H1 (cell line): ENCODE measurements at regions not wholly inside any gene's neighbourhood (a gene's known extent, or its start where the extent isn't known, plus 50 kb on each side); places are given as distances from the start of the nearest gene placed in this dataset.

Experiments used
- CTCF ChIA-PET: fragments of 300-600 bp; sonication (Branson Sonifier 250); formaldehyde crosslinking; loops from one replicate; lab custom pipeline; 2021; ENCODE audit not compliant: partially characterized antibody; lab: Charles Lee
- POLR2A ChIA-PET: fragments of 300-600 bp; sonication (Branson Sonifier 250); formaldehyde crosslinking; loops from one replicate; lab custom pipeline; 2021; ENCODE audit warnings: inconsistent platforms; ENCODE audit not compliant: partially characterized antibody; lab: Charles Lee
- DNase-seq, 2 experiments: peaks; one replicate each; pipeline versions ENCODE4 v3.0.0 to v3.0.0-alpha.2; 2010 to 2022; ENCODE audit warnings: low spot score in 2 of 2, low read depth in 1 of 2, mixed read lengths in 1 of 2
- FAIRE-seq: peaks from 2 replicates; lab custom pipeline; 2011; peaks lifted over from hg19 to GRCh38; lab: Jason Lieb, UNC
- H2AFZ ChIP-seq: 2 replicates; pipeline ENCODE4 v1.8.1; 2012; ENCODE audit warnings: low read length, inconsistent platforms
- H2AK5ac ChIP-seq: 2 replicates; pipeline ENCODE4 v1.6.1; 2013; ENCODE audit warnings: low read depth, low read length
- H2BK120ac ChIP-seq: replicated peaks from 2 replicates; pipeline ENCODE3; 2013; ENCODE audit warnings: low read depth, low read length, inconsistent platforms
- H2BK12ac ChIP-seq: 2 replicates; pipeline ENCODE4 v1.6.1; 2013; ENCODE audit warnings: low read depth, low read length
- H2BK15ac ChIP-seq: 2 replicates; pipeline ENCODE4 v1.6.1; 2013; ENCODE audit warnings: low read length
- H2BK20ac ChIP-seq: 2 replicates; pipeline ENCODE4 v1.6.1; 2013; ENCODE audit warnings: low read length
- H2BK5ac ChIP-seq: 2 replicates; pipeline ENCODE4 v1.6.1; 2013; ENCODE audit warnings: low read depth, low read length
- H3K14ac ChIP-seq: 2 replicates; pipeline ENCODE4 v1.6.1; 2013; ENCODE audit warnings: inconsistent platforms; ENCODE audit not compliant: insufficient read length
- H3K18ac ChIP-seq: 2 replicates; pipeline ENCODE4 v1.6.1; 2013; ENCODE audit warnings: low read length; ENCODE audit errors: extremely low read depth
- H3K23ac ChIP-seq: 2 replicates; pipeline ENCODE4 v1.6.1; 2013; ENCODE audit warnings: inconsistent platforms; ENCODE audit not compliant: insufficient read length
- H3K23me2 ChIP-seq: 2 replicates; pipeline ENCODE4 v1.6.1; 2013; ENCODE audit warnings: low read depth, low read length
- H3K27ac ChIP-seq: 2 replicates; pipeline ENCODE4 v1.6.1; 2011; ENCODE audit warnings: low read depth, low read length, inconsistent platforms
- H3K27me3 ChIP-seq, 4 experiments: replicated peaks in 1 of 4; 1 replicate in 1 of 4; 2 replicates in 3 of 4; pipeline versions ENCODE4 v1.6.1 to v1.8.1; 2011 to 2013; ENCODE audit warnings: low read length in 3 of 4, mild to moderate bottlenecking in 3 of 4, inconsistent platforms in 2 of 4, mixed read lengths in 2 of 4, moderate library complexity in 1 of 4; ENCODE audit not compliant: control insufficient read depth in 3 of 4, insufficient read depth in 3 of 4; ENCODE audit errors: extremely low read depth in 1 of 4
- H3K36me3 ChIP-seq, 4 experiments: 2 replicates each; pipeline versions ENCODE4 v1.6.1 to v1.8.1; 2011 to 2013; ENCODE audit warnings: mild to moderate bottlenecking in 4 of 4, low read length in 3 of 4, moderate library complexity in 2 of 4, control low read depth in 1 of 4, inconsistent platforms in 1 of 4; ENCODE audit not compliant: insufficient read depth in 4 of 4, control insufficient read depth in 2 of 4
- H3K4ac ChIP-seq: replicated peaks from 2 replicates; pipeline ENCODE3; 2013; ENCODE audit warnings: low read length, low read depth, mixed read lengths, inconsistent platforms; ENCODE audit not compliant: insufficient read length
- H3K4me1 ChIP-seq, 4 experiments: replicated peaks in 1 of 4; 1 replicate in 1 of 4; 2 replicates in 3 of 4; pipeline versions ENCODE4 v1.6.1 to v1.8.1; 2011 to 2013; ENCODE audit warnings: low read length in 3 of 4, inconsistent platforms in 2 of 4, mixed read lengths in 1 of 4; ENCODE audit not compliant: insufficient read depth in 4 of 4, control insufficient read depth in 3 of 4
- H3K4me2 ChIP-seq, 2 experiments: 2 replicates each; pipeline versions ENCODE4 v1.6.1 to v1.8.1; 2011 to 2013; ENCODE audit warnings: low read depth in 2 of 2, low read length in 2 of 2, control low read depth in 1 of 2, inconsistent platforms in 1 of 2, mild to moderate bottlenecking in 1 of 2; ENCODE audit not compliant: insufficient read depth in 1 of 2
- H3K4me3 ChIP-seq, 4 experiments: fragments of 200-600, 300-600 bp in 1 of 4; sonication (generic), shearing (Covaris generic), sonication (Bioruptor Twin) in 1 of 4; 2 replicates each; pipeline versions ENCODE4 v1.5.1 to v1.8.1; 2011 to 2016; ENCODE audit warnings: low read length in 4 of 4, low read depth in 3 of 4, control low read depth in 2 of 4, inconsistent platforms in 2 of 4, mild to moderate bottlenecking in 2 of 4, mixed read lengths in 1 of 4, moderate library complexity in 1 of 4; ENCODE audit not compliant: insufficient read depth in 2 of 4; ENCODE audit errors: extremely low read depth in 1 of 4
- H3K56ac ChIP-seq: replicated peaks from 2 replicates; pipeline ENCODE3; 2013; ENCODE audit warnings: low read depth, mild to moderate bottlenecking, mixed read lengths, low read length, inconsistent platforms; ENCODE audit not compliant: insufficient read length
- H3K79me1 ChIP-seq: 2 replicates; pipeline ENCODE4 v1.6.1; 2013; ENCODE audit warnings: low read depth, low read length, control low read depth
- H3K79me2 ChIP-seq, 2 experiments: 2 replicates each; pipeline versions ENCODE4 v1.6.1 to v1.8.1; 2012 to 2013; ENCODE audit warnings: low read length in 2 of 2, mild to moderate bottlenecking in 2 of 2, inconsistent platforms in 1 of 2; ENCODE audit not compliant: insufficient read depth in 2 of 2, control insufficient read depth in 1 of 2
- H3K9ac ChIP-seq, 4 experiments: replicated peaks in 1 of 4; 1 replicate in 1 of 4; 2 replicates in 3 of 4; pipeline versions ENCODE4 v1.6.1 to v1.8.1; 2011 to 2013; ENCODE audit warnings: low read depth in 3 of 4, low read length in 3 of 4, control low read depth in 2 of 4, mild to moderate bottlenecking in 2 of 4, moderate library complexity in 2 of 4, inconsistent platforms in 1 of 4; ENCODE audit errors: extremely low read depth in 1 of 4
- H3K9me3 ChIP-seq, 2 experiments: 2 replicates each; pipeline versions ENCODE4 v1.6.1 to v1.8.1; 2012 to 2013; ENCODE audit warnings: mild to moderate bottlenecking in 2 of 2, moderate library complexity in 2 of 2, control low read depth in 1 of 2, inconsistent platforms in 1 of 2, low read depth in 1 of 2, low read length in 1 of 2, mixed read lengths in 1 of 2; ENCODE audit not compliant: insufficient read depth in 2 of 2
- H4K20me1 ChIP-seq, 2 experiments: replicated peaks in 1 of 2; 2 replicates each; pipeline versions ENCODE3 to v1.8.1; 2011 to 2013; ENCODE audit warnings: inconsistent platforms in 2 of 2, low read length in 2 of 2, mild to moderate bottlenecking in 1 of 2; ENCODE audit not compliant: insufficient read depth in 2 of 2, control insufficient read depth in 1 of 2
- H4K5ac ChIP-seq: 2 replicates; pipeline ENCODE4 v1.6.1; 2013; ENCODE audit warnings: low read length, low read depth, mixed read lengths, inconsistent platforms; ENCODE audit not compliant: insufficient read length
- H4K8ac ChIP-seq: 2 replicates; pipeline ENCODE4 v1.8.0; 2013; ENCODE audit warnings: mild to moderate bottlenecking, moderate library complexity, low read length, inconsistent platforms; ENCODE audit not compliant: insufficient read depth; ENCODE audit errors: extremely low read depth
- H4K91ac ChIP-seq: replicated peaks from 2 replicates; pipeline ENCODE3; 2013; ENCODE audit warnings: low read length, mixed read lengths, inconsistent platforms; ENCODE audit not compliant: insufficient read length
- CBX8 ChIP-seq: fragments of 300-800, 300-1000 bp; sonication (generic); IDR thresholded peaks from 2 replicates; pipeline ENCODE4 v1.7.1; 2016; ENCODE audit warnings: low read depth, low read length, borderline replicate concordance
- KDM4A ChIP-seq: IDR thresholded peaks from one replicate; pipeline ENCODE4 v1.7.1; 2012; ENCODE audit warnings: low read depth, mild to moderate bottlenecking, moderate library complexity, low read length, inconsistent platforms; ENCODE audit not compliant: severe bottlenecking
- SIN3A ChIP-seq, 2 experiments: IDR thresholded peaks in 1 of 2; conservative IDR thresholded peaks in 1 of 2; 2 replicates each; pipeline ENCODE4 v1.6.1; 2011 to 2012; ENCODE audit warnings: low read length in 2 of 2, improper control_type of control experiment in 1 of 2, low read depth in 1 of 2, mild to moderate bottlenecking in 1 of 2
- WGBS, 2 experiments: shearing (Covaris generic) in 1 of 2; methylation state at CpG; one replicate each; pipeline versions ENCODE4 v1.1.6 to v1.1.7; 2013 to 2015; ENCODE audit warnings: low lambda C conversion rate in 2 of 2, mixed read lengths in 2 of 2, inconsistent platforms in 1 of 2, low coverage in 1 of 2, missing lambda C conversion rate in 1 of 2; ENCODE audit not compliant: insufficient replicate concordance in 2 of 2, insufficient coverage in 1 of 2, insufficient read length in 1 of 2; ENCODE audit errors: extremely low coverage in 1 of 2, missing lambda C conversion rate in 1 of 2; 5-methylcytosine and 5-hydroxymethylcytosine counted together

- CTCF ChIA-PET: interaction anchor here (0.5 to 1.8 kb wide), 6 partner anchors 12 to 454 kb away, joined by 3 to 4 read pairs (median 3); no protein-coding TSS in a partner anchor
- H3K79me1 ChIP-seq: no peaks in the 10 kb centered on the region
- H3K27me3 ChIP-seq: no peaks in the 10 kb centered on the region
- TF ChIP-seq CBX8 (no peak), SIN3A (conservative IDR thresholded peaks at IDR 0.05 in 1 of 2, IDR thresholded peaks at IDR 0.05 in 1 of 2; ENCODE audit: low read depth in 1 of 2, low read length in 2 of 2) (no peak), KDM4A (no peak)
- TF ChIP-seq, all 59 proteins: peak for 0
- Histone ChIP-seq H3K9ac (no peak overlapping the region), H3K27ac (no peak overlapping the region), H3K4ac (no peak overlapping the region), H2BK12ac (no peak overlapping the region), H3K79me2 (no peaks in the 10 kb centered on the region), H2BK120ac (no peak overlapping the region), H3K4me1 (no peaks in the 10 kb centered on the region), H4K20me1 (no peaks in the 10 kb centered on the region), H3K56ac (no peak overlapping the region), H2BK20ac (no peak overlapping the region), H3K23me2 (no peaks in the 10 kb centered on the region), H3K4me2 (no peak overlapping the region), H2AFZ (no peak overlapping the region), H3K18ac (no peak overlapping the region), H4K91ac (no peak overlapping the region), H4K5ac (no peak overlapping the region), H3K14ac (no peak overlapping the region), H4K8ac (no peak overlapping the region), H3K23ac (no peak overlapping the region), H3K4me3 (no peak overlapping the region), H3K36me3 (no peaks in the 10 kb centered on the region), H3K9me3 (no peaks in the 10 kb centered on the region), H2AK5ac (no peak overlapping the region), H2BK5ac (no peak overlapping the region), H2BK15ac (no peak overlapping the region)
- DNase-seq (no peak), FAIRE-seq (no peak)
- 94% methylated on average over 10 of the region's 10 CpGs; no CpG with 5 or more reads in 1 of the 2 experiments for WGBS, 2 experiments
- POLR2A ChIA-PET: no interaction called here
Measured at GRCh38 chr10:10891124-10892082, 126.3 kb upstream of the CELF2 start.
